NCI-H1436 treated with DMSO at 0.1 percent for 48 hours (cell line): ENCODE measurements at regions not wholly inside any gene's neighbourhood (a gene's known extent, or its start where the extent isn't known, plus 50 kb on each side); places are given as distances from the start of the nearest gene placed in this dataset.
"Not testable (repeated sequence)": the region's sequence is repeated elsewhere in the genome, so short reads cannot be mapped to it uniquely, and the experiment has no call there.

Experiments
- DNase-seq: peaks from one replicate; lab custom pipeline; 2025; lab: John Stamatoyannopoulos, UW

- no peak for DNase-seq
Measured at GRCh38 chr10:118914629-118915028, 114.9 kb upstream of the NANOS1 start.

DNA sequence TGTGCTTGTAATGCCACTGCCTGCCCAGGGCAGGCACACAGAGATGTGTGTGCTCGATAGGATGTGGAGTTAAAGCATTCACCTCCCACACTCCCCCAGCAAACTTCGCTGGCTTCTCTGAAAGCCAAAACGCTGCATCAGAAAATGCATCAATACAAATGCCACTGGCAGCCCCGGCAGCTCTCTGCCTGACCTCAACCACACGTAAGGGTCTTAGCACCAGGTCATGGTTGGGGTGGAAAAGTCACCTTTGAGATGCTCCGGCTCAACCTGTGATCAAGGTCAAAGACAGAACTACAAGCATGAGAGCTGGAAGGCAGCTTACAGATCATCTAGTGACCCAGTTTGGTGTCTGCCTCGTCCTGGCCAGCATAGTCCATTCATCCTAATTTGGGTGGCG is 114.4 kb upstream of the NANOS1 start:
- DNase-seq, result no peak

DNA sequence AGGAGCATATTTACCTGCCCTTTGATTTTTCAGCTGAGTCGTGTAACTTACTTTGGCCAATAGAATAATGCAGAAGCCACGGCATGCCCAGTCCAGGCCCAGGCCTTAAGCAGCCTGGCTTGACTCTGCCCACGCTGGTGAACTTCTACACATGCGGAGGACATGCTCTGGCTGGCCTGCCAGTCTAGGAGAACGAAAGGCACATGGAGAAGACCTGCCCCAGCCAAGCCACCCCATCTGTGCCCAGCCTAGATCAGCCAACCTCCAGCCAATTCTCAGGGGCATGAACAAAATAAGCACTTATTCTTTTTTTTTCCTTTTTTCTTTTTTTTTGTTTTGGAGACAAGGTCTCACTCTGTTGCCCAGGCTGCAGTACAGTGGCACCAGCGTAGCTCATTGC is 112.7 kb upstream of the NANOS1 start:
- DNase-seq, result no peak

- no peak for DNase-seq
Measured at GRCh38 chr10:118917701-118918100, 111.8 kb upstream of the NANOS1 start.

- no peak for DNase-seq
Measured at GRCh38 chr10:118918116-118918515, 111.4 kb upstream of the NANOS1 start.

DNA sequence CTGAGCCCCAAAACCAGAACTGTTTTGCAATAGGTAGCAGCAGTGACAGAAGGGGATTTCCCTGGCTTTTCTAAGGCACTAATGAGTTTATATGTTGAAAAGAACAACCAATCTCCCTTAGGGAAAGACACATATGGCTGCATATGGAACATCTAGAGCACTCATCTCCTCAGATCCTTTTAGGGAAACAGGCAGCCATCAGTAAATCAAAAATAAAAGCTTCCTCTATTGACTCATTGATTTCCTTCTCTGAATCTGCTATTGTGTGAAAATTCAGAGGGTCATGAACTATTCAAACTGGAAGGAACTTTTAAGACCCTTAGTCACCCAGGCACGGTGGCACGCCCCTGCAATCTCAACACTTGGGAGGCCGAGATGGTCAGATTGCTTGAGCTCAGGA is 110.9 kb upstream of the NANOS1 start:
- no peak for DNase-seq

DNA sequence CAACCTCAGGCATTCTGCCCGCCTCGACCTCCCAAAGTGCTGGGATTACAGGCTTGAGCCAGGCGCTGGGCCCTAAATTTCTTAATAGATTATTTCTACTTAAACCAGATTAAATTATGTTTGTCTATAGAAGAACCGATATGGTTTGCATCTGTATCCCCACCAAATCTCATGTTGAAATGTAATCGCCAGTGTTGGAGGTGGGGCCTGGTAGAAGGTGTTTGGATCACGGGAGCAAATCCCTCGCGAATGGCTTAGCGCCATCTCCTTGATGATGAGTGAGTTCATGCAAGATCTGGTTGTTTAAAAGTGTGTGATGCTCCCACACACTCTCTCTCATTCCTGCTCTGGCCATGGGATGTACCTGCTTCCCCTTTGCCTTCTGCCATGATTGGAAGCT is 109.3 kb upstream of the NANOS1 start:
- no peak for DNase-seq

GRCh38 chr10:118922226-118922625 is 107.3 kb upstream of the NANOS1 start:
- DNase-seq, result no peak

DNA sequence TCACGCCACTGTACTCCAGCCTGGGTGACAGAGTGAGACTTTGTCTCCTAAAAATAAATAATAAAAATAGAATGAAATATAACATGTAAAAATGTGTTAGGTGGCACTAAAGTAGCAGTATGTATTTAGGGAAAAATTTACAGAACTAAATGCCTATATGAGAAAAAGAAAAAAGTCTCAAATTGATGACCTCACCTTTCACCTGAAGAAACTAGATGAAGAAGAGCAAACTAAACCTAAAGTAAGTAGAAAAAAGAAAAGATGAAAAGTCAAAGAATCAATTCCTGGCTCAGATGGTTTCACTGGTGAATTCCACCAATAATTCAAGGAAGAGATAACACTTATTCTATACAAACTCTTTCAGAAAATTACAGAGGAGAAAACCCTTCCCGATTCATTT is 106.5 kb upstream of the NANOS1 start:
- DNase-seq, result no peak

GRCh38 chr10:118924493-118924892 is 105.0 kb upstream of the NANOS1 start:
- no peak for DNase-seq

GRCh38 chr10:118925404-118926071 is 104.0 kb upstream of the NANOS1 start:
- no peak for DNase-seq

- no peak for DNase-seq
Measured at GRCh38 chr10:118926072-118926417, 103.5 kb upstream of the NANOS1 start.

DNA sequence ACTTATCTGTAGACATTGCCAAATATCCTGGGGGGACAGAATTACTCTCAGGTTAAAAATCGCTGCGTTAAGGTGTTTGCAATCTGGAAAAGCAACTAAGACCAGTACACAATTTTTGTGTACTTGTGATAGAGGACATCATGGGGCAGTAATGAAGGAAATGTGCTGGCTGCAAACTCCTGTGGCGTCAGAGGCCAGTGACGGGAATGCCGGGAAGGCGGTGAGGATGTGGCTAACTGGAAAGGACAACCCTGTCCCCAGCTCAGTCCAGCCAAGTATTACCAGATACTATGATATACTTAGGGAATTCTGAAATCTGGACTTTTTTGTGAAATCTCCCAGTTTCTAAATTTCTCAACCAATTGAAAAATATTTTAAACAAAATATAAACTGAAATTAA is 103.1 kb upstream of the NANOS1 start:
- DNase-seq, result no peak

- no peak for DNase-seq
Measured at GRCh38 chr10:118926903-118927302, 102.6 kb upstream of the NANOS1 start.

GRCh38 chr10:118927321-118927720 is 102.2 kb upstream of the NANOS1 start:
- no peak for DNase-seq

GRCh38 chr10:118930614-118931013 is 98.9 kb upstream of the NANOS1 start:
- no peak for DNase-seq

DNA sequence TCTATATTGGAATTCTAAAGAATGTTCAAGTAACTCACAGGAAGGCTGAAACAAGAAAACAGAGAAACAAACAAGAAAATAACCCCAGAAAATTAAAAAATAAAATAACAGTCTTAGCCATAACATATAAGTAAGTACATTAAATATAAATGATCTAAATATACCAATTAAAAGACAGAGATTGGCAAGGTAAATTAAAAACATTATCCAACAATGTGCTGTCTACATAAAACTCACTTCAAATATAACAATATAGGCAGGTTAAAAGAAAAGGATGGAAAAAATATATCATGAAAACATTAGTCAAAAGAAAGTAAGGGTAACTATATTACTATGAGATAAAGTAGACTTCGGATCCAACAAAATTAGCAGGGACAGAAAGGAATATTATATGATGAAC is 98.1 kb upstream of the NANOS1 start:
- DNase-seq, result no peak

- not testable (repeated sequence) for DNase-seq
Measured at GRCh38 chr10:118932154-118932553, 97.4 kb upstream of the NANOS1 start.

GRCh38 chr10:118937226-118937625 is 92.3 kb upstream of the NANOS1 start:
- DNase-seq, result no peak

GRCh38 chr10:118939211-118940007 is 90.1 kb upstream of the NANOS1 start:
- no peak for DNase-seq

- no peak for DNase-seq
Measured at GRCh38 chr10:118940386-118940785, 89.1 kb upstream of the NANOS1 start.

DNA sequence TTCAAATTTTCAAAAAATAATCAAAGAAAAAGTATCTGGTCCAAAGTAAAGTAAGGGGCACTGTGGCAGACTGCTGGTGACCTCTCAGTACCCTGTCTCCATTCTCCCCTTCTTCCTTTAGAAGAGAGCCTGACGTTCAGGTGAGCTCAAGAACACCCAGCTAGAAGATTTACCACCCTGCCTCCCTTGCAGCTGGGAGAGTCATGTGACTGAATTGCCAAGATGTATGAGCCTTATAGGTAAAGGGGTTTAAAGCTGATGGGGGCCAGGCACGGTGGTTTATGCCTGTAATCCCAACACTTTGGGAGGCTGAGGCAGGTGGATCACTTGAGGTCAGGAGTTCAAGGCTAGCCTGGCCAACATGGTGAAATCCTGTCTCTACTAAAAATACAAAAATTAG is 86.3 kb upstream of the NANOS1 start:
- DNase-seq, result no peak

DNA sequence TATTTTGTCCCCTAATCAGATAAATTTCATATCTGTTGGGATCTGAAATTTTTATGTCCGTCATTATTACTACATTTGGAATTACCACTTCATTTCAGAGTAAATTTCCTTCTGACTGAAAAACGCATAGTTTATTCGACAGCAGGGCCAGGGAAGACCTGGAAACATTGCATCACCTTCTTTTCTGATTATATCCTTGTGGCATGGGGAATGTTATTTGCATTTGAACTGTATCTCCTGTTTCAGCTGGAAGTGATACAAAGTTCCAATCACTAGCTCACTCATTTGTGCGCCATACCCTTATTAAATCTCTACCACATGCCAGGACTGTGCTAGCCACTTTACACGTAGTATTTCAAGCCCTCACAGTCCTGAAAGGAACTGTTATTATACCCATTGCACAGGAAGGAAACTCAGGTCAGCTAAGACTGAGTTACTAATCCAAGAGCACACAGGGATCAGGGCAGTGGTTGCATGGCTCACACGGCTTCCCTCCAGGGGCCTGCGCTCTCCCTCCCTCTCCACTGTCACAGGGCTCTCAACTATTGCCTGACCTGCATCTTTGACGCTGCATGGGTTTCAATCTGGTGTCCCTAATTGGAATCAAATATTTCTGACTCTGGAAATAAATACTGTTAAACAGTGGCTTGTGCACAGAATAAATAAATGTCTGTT is 84.4 kb upstream of the NANOS1 start:
- DNase-seq, result no peak
